RKO (cell line): ENCODE measurements at regions not wholly inside any gene's neighbourhood (a gene's known extent, or its start where the extent isn't known, plus 50 kb on each side); places are given as distances from the start of the nearest gene placed in this dataset.
"Not testable (repeated sequence)": the region's sequence is repeated elsewhere in the genome, so short reads cannot be mapped to it uniquely, and the experiment has no call there.

Experiments used
- DNase-seq: peaks from one replicate; pipeline ENCODE4 v3.0.0-alpha.2; 2016; ENCODE audit warnings: low spot score

DNA sequence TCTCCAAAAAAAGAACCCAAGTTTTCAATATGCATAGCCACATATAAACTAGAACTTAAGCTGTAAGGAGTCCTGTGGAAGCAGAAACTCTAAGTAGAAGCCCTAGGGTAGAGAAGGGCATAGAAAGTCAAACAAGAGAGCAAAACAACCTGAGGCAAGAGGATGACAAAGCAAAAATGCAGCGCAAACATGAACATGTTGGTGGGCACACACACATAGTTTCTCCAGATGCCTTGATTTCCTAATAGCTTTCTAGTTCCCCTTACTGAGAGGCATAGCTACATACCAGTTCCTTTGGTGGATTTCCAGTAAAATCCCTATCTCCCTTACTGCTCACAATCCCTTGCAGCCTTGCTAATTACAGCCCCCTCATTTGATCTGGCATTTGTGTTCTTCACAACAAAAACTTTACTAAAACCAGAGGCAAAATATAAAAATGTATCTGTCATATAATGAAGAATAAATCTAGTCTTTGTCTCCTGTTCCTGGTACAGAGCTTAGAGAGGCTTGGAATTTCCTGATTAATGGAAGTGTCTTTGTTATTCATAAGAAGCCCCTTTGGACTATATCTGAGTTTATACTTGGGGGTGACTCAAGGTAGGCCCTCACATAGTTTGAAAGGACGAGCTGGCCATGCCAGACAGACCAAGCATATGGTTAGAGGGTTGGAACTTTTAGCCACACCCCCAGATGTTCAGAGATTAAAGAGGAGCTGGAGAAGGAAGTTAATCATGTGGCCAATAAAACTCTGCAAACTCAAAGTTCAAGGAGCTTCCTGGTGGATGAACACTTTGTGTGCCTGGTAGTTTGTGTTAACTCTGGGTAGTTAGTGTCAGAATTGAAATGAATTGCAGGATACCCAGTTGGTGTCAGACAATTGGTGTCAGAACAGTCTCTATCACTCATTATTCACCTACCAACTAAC is 52.7 kb upstream of the ZCCHC13 start:
- DNase-seq: no peak

DNA sequence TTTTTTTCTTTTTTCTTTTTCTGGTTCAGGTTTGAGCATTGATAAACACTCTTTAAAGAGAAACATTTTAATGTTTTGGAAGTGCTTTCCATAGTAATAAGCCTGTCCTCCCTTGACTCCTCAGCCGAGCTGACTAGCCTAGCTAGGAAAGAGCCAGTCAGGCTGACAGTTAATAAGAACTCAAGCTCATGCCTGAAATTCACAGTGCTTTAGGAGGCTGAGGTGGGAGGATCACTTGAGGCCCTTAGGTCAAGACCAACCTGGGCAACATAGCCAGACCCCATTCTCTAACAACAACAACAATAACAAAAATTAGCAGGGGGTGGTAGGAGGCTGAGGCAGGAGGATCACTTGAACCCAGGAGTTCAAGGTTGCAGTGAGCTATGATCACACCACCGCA is 53.4 kb upstream of the ZCCHC13 start:
- DNase-seq: no peak

DNA sequence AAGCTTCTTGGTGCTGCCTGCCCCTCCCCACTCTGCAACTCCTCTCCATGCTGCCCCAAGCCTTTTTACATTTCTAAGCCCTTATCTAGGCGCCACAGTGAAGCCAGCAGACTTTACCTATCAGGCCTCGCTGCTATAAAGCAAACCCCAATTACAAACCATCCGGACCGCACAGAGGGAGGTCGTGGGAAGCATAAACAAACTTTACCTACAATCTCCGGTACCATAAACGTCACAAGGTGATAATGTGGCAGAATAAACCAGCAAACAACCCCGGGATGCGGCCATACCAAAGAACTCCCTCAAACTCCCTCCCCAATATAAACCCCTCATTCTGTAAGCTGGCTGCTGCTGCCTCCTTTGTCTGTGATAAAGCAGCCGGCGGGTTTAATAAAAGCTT is 54.0 kb upstream of the ZCCHC13 start:
- DNase-seq: no peak

DNA sequence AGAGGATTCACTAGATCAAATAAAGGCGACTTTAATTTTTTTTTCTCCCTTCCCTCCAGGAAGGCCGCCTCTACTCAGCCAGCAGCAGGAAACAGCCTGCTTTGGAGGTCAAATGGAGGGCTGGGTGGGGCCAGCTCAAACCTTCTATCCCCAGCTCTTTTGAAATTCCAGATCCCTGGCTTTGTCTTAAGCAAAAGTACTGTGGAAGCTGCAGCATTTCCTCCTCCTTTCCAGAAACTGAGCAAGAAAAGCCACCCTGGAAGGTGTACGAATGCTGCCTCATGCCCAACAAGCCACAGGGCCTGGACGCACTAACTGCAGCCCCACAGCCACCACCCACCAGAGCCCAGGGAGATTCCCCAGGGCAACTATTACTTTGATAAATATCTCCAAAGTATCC is 55.1 kb upstream of the ZCCHC13 start:
- DNase-seq: no peak

DNA sequence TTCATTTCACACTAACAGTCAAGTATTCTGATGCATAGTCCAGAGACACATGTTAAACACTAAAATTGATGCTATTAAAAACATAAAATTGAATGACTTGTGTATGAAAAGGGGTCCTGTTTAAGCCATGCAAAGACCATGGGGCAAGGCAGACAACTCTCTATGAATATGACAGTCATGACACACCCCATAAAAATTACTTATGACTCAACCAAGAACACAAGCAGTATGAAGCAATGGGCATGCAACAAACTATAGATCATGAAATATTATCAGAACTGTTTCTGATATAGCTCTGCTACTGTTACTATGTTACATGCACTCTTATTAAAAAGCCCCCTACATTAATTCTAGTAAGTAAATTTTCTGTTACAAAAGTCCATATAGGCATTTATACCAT is 57.5 kb upstream of the ZCCHC13 start:
- peak; percentile 70 for DNase-seq

DNA sequence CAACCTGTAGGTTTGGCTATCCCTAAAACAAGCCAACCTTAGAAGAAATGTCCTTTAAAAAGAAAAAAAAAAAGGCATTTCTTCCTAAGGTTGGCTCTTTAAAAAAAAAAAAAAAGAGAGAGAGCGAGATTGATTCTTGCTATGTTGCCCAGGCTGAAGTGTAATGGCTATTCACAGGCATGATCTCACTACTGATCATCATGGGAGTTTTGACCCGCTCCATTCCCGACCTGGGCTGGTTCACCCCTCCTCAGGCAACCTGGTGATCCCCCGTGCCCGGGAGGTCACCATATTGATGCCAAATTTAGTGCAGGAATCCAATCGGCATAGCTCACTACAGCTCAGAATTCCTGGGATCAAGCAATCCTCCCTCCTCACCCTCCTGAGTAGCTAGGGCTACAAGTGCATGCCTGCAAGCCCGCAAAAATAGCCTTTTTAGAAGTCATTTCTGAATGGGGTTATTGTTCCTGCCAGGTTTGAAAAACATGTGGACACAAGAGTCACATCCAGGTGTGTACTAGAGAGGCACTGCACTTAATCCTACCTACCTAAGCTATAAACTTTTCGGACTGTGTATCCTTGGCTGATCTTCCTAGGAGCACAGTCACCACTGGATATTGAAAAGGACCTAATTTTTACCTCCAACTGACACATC is 61.4 kb upstream of the ZCCHC13 start:
- DNase-seq: no peak

DNA sequence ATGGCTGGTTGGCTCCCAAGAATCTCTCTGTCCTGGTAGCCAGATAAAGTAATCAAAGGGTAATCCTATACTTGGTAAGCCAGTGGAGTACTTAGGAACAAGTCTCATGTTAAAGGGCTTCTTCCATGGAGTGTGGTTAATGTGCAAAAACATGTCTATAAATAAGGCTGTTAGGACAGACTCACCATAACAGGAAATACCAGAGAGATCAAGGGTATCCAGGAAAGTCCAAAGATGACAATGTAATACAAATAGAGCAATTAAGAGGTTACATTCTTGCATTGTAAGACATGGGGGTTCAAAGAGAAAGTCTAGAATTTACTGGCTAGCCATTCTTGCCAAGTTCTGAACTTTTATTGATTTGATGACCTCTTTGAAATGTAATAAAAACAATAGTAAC is 61.9 kb upstream of the ZCCHC13 start:
- no peak for DNase-seq

DNA sequence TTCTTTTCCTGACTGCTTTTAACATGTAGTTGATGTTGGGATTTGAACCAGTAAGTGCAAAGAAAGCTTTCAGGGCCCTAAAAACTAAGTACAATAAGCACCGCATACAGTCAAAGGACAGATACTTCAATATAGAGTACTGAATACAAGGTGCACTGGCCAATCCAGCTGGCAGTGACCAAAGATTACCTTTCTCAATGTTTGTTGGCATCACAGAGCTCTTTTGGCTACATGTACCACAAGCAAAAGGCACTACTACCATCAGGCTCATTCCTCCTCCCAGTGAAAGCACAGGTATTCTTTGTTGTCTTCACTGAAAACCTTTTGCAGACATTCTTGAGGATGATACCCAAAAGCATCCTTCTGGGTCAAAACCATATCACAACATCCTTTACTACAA is 65.2 kb upstream of the ZCCHC13 start:
- no peak for DNase-seq

DNA sequence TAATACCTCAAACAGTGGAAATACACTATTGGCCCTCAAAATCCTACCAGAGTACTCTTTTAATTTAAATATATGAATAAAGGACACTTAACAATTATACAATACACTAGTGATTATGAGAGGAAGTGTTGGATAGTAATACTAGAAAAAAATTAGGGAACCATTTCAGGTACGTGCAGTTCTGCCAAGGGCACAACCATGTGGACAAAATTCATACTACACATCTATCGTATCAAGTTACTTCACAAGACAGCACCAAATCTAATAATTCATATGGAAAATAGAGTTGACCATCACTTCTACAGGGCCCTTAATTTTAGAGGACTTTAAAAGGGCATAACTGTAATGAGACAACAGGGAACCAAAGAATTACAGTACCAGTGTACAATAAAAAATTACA is 69.2 kb upstream of the ZCCHC13 start:
- peak; percentile 39 for DNase-seq

DNA sequence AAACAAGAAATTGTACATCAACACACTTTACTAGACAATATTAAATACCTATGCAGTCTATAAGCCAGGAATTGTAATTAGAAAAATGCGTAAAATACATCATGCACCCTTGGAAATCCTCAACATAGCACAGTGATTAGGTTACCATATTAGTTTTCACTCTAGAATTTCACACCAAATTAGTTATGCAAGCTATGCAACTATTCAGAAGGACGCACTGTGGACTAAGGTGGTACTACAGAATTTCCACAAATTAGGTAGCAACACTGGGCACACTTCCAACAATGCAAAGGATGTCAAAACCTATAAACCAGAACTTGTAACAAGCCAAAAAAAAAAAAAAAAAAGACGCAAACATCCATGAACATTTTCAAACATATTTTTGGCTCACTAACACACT is 71.1 kb upstream of the ZCCHC13 start:
- DNase-seq: peak; percentile 63

DNA sequence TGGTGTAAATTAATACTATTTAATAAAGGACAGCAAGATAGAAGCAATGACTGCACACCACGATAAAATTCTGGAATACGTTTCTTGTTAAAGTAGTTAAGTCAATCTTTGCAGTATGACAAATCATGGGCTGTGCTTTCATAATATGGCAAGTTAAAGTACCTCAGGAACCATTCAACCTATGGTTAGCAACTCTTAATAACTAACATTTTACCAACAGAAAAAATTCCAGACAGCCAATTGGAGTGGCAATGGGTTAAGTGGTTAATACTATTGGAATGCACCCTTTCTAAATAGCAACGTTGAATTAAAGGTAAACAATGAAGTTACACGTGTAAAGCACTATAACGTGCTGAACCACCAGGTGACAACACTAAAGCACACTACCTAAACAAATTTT is 72.4 kb upstream of the ZCCHC13 start:
- no peak for DNase-seq

DNA sequence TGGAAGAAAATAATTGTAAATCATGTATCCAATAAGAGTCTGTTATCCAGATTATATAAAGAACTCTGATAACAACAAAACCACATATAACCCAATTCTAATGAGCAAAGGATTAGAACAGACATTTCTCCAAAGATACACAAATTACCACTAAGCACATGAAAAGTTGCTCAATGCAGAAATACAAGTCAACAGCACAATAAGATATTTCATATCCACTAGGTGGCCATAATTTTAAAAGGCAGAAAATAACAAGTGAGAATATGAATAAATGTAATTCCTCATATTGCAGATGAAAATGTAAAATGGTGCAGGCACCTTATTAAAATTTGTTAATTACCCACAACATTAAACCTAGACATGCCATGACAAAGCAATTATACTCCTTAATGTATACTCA is 73.9 kb upstream of the ZCCHC13 start:
- DNase-seq: no peak

DNA sequence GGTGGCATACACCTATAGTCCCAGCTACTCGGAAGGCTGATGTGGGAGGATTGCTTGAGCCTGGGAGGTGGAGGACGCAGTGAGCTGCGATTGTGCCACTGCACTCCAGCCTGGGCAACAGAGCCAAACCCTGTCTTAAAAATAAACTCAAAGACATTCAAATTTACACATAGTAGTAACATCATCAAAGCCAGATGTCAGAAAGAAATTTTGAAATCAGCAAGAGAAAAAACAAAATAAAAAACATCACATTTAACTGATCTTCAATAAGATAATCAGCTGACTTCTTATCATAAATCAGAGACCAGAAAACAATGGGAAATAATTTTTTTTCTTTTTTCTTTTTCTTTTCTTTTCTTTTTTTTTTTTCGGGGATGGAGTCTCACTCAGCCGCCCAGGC is 78.9 kb upstream of the ZCCHC13 start:
- no peak for DNase-seq

DNA sequence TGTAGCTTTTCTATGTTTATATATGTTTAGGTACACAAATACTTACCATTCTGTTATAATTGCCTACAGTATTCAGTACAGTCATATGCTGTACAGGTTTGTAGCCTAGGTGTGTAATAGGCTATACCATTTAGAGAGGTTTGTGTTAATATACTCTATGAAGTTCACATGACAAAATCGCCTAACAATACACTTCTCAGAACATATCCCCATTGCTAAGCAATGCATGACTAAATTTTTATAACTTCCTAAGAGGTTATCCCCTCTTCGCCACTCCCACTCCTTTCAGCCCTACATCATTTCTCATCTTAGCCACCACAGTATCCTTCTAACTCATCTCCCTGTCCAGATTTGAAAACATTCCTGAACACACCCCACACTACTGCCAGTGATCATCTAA is 83.7 kb upstream of the ZCCHC13 start:
- DNase-seq: no peak

DNA sequence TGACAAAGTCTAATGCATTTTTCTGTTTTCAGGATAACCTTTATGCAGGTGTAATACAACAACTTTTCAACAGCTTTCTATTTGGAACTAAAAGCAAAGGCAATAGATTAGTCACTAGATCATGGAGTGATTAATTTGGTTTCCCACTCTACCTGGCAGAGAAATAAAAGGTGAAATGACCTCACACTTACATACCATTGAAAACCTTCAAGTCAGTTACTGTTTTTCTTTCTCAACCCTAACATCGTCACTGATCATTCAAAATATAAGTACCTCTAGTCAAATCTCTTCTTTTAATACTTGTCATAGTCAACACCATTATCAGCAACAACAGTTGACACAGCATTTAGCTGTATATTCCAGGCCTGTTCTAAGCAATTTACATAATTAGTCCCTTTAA is 85.1 kb upstream of the ZCCHC13 start:
- no peak for DNase-seq

DNA sequence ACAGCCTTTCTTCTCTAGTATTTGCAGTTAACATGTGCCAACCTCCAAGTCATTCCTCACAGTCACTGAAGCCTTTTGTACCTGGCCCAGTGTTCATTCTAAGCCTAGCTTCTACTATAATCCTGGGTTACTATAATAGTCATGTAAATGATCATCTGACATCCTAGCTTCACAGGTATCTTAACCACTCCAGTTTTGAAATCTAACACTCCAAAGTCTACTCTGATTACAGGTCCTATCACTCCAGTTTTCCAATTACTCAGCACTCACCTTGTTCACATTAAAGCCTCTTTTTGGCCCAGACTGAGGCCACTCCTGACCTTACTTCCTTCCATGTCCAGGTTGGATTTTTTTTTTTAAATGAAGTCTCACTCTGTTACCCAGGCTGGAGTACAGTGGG is 87.6 kb upstream of the ZCCHC13 start:
- no peak for DNase-seq

DNA sequence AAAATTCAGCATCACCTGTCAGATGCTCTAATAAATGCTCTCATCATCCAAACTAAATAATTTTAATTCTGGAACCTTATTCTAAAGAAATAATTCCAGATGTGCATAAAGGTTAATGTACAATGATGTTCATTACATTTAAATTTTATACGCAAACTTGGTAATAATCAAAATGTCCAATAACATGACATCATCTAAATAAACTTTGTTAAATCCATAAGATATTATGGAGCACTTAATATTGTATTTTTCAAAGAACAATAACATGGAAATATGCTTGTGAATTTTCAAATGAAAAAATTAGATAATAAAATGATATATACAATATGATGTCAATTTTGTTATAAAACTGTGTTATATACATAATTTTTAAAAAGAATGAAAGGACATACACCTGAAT is 92.1 kb upstream of the ZCCHC13 start:
- DNase-seq: no peak

DNA sequence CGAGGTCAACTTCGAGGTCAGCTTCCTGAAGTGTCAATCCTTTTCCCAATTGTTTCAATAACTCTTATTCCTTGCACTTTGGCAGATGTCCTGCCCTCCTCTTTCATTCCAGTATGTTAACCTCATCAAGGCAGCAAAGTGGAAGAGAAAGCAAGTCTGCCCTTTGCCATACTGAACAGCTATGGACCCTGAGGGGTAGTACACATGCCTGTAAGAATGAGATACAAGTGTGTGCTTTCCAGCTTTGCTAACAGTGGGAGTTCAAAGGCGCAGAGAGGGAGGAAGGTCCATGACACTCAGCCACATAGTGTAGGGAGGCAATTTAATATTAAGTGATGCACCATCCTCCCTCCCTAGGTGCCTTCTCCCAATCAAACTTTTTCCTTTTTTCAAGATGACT is 96.4 kb upstream of the ZCCHC13 start:
- no peak for DNase-seq

DNA sequence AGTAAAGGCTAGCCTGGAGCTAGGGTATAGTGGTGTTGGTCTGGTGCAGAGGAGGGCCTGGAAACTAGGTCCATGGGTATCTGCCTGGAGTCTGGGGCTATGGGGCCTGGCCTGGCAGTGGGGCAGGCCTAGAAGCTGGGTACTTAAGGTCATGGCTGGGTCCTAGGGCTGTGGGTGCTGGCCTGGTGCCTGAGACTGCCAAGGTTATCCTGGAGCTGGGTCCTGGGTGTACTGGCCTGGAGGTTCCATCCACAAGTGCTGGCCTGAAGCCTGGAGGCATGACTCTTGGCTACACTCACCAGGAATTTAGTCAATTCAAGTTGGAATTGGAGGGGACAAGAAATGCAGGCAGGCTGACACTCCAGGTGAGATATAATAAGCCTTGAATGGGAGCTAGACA is 108.4 kb upstream of the ZCCHC13 start:
- DNase-seq: no peak

DNA sequence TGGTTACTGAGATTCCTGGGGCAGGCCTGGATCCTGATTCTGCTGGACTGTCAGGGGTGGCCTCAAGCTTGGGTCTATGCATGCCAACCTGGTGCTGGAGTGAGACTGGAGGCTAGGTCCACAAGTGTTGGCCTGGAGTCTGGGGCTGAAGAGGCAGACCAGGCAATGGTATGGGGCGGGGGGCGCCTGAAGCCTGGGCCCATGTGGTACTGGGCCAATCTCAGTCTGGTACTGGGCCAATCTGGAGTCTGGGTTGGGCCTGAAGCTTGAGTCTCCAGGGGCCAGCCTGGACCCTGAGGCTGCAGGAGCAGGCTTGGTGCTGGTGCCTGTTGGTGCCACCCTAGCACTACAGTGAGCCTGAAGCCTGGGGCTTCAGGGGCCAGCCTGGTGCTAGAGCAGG is 108.9 kb upstream of the ZCCHC13 start:
- no peak for DNase-seq

DNA sequence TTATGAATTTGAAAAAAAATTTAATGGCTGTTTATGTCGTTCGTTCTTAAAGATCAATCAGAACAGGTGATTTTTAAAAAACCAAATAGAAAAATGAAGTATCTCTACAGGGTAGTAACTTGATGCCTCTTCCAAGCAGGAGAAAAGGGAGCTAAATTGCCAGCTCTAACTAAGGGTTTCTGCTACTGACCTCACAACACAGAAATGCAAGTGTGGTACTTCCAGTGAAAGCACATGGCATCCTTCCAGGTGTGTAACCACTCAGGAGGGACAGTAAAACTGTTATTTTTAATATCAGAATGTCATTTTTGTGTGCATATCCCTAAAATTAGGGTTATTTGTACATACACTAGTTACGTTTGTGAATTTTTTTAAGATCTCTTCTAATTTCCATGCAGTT is 116.8 kb upstream of the ZCCHC13 start:
- DNase-seq: no peak

DNA sequence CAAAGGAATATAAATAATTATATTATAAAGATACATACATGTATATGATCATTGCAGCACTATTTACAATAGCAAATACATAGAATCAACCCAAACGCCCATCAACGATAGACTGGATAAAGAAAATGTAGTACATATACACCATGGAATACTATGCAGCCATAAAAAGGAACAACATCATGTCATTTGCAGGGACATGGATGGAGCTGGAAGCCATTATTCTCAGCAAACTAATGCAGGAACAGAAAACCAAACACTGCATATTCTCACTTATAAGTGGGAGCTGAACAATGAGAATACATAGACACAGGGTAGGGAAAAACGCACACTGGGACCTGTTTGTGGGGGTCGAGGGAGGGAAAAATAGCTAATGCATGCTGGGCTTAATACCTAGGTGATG is 120.9 kb upstream of the ZCCHC13 start:
- not testable (repeated sequence) for DNase-seq

DNA sequence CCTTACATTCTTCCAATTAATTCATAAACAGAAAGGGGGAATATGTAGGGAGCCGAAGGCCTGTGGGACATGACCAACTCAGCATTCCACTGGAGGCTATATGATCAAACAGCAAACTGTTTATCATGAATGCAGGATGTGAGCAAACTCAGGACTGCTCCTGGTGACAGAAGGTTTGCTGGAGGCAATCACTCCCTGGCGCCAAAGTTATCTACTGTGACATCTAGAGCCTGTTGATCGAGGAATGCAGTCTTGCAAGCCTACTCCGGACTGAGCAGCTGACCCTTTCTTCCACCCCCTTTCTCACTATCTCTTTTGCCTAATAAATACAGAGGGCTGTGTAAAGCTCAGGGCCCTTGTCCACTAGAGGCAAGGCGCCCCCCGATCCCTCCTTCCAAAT is 122.0 kb upstream of the ZCCHC13 start:
- DNase-seq: not testable (repeated sequence)

DNA sequence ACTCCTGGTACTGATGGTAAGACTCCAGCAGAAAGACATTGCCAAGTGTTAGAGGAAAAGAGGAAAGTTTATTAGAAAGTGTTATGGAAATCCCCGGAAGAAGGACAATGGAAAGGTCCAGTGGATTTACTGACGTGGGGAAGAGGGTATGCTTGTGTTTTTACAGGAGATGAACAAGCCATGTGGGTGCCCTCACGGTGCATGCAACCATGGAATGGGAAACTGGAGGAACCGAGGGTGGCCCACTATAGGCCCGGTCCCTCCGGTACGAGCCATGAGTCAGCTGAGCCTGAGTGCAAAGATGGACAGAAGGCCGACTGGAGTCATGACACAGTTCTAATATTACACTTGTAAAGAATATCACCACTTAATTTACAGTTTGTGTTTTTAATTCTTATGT is 123.3 kb upstream of the ZCCHC13 start:
- no peak for DNase-seq
